ENCODE measurements at regions not wholly inside any gene's neighbourhood (a gene's known extent, or its start where the extent isn't known, plus 50 kb on each side); places are given as distances from the start of the nearest gene placed in this dataset.

DNA sequence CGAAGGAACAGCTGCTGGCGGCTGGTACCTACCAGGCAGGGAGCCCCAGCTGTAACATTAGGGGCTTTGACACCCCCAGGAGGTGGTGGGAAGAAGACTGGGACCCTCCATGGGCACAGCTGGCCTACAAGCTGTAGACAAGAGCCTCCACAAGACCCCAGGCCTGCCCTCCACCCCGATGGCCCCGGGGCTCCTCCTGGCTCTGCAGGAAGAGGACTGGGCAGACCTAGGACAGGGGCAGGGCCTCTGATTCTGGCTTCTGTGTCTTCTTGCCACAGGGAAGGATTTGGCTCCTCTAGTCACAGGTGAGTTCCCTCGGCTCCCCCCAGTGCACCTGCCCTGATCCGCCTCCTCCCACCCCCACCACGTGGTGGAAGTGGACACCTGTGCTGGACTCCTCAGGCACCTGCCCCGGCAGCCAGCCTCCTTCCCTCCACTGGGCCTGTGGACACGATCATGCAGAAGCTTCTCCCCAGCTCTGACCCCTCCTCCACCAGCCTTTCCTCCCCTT, 53.4 kb upstream of the ODC1 start:
- H3K27me3 ChIP-seq (ENCODE audit: insufficient read depth, low read length): no peaks in the 10 kb centered on the region
- H3K27me3 Mint-ChIP-seq: peaks cover 8 to 16% of the 10 kb centered on the region in 2 donors
- H3K4me3 Mint-ChIP-seq: no peak overlapping the region
- intact Hi-C loops (cut with micrococcal nuclease): no loop called here
- H3K36me3 ChIP-seq (ENCODE audit: insufficient read depth, low read length): no peaks in the 10 kb centered on the region
- H3K4me1 Mint-ChIP-seq: peaks cover 3 to 19% (median 5%) of the 10 kb centered on the region in 4 donors
- CTCF ChIA-PET (ENCODE audit: partially characterized antibody): no interaction called here
- H3K36me3 Mint-ChIP-seq: no peaks in the 10 kb centered on the region
- no peak overlapping the region for H3K27ac Mint-ChIP-seq
- H3K4me1 ChIP-seq (ENCODE audit: insufficient read depth, low read length): peaks cover 3% of the 10 kb centered on the region
- no peaks in the 10 kb centered on the region for H3K9me3 ChIP-seq (ENCODE audit: control insufficient read depth in 1 of 2, low read length in 2 of 2)
- H3K9me3 Mint-ChIP-seq: no peaks in the 10 kb centered on the region
- no peak for DNase-seq
- POLR2A ChIA-PET (ENCODE audit: partially characterized antibody): no interaction called here
- H3K4me3 ChIP-seq (ENCODE audit: low read length in 2 of 2): no peak overlapping the region
- no peak overlapping the region for H3K27ac ChIP-seq (ENCODE audit: low read depth, low read length)

DNA sequence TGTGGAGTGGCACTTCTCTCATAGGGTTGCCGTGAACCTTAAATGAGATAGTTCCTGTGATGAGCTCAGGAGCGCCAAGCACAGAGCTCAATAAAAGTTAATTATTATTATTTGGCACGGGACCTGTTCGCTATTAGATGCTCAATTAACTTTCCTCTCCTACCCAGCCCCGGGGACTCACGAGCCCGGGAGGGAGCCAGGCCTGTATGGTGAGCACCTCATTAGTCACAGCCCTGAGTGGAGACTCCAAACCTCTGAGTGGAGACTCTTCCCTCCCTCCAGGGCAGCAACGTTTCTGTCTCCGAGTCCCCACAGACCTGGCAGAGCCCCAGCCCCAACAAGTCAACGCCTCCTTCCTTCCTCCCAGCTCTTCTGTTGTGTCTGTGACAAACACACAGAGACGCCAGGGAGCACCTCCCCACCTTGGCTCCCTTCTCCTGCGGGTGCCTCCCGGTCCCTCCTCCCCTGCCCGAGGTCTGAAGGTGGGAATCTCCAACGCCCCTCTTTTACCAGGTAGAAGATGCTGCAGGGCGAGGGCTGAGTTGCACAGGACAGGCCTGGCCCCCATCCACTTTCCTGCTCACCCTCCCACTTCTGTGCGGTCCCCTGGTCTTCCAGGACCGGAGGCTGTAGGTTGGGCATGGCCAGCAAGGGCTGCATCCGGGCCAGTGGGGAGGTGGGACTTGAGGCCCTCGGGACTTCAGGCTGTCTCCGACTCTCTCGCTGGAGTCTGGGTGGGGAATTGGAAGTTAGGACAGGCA, 52.7 kb upstream of the ODC1 start:
- H3K4me1 ChIP-seq (ENCODE audit: insufficient read depth, low read length): peaks cover 3% of the 10 kb centered on the region
- peak overlapping the region in 2 of 7 donors; percentile 8 to 57 for H3K27ac Mint-ChIP-seq
- CTCF ChIA-PET (ENCODE audit: partially characterized antibody): no interaction called here

DNA sequence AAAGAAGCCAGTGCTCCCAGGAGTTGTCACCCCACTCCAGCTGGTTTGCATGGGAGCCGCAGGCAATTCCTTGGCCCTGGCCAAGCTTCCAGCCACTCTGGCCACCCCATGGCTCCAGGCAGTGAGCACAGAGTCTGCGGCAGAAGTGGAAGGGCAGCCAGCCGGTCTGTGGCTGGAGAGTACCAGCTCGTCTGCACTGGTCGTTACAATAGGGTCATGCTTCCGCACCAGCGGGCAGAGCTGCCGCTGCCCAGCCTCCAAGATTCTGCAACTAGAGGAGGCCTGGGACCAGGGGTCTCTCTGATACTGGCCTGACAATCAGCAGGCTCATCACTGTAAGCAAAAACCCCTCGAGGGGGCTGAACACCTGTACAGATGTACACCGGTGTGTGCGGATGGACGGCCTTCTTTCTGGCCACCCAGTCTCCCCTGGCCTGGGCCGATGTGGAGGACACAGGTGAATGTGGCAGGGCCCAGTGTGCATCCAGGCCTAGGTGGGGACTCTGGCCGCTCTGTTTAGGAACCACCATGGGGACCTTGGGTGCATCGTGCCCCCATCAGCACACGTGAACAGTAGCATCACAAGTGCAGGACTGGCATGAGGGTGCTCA, 51.9 kb upstream of the ODC1 start:
- no peaks in the 10 kb centered on the region for H3K36me3 ChIP-seq (ENCODE audit: insufficient read depth, low read length)
- Mint-ChIP-seq H3K4me3 (no peak overlapping the region), H3K27me3 (peaks cover 8 to 16% of the 10 kb centered on the region in 2 donors), H3K27ac (peak overlapping the region in 1 of 7 donors; percentile 29), H3K9me3 (no peaks in the 10 kb centered on the region), H3K36me3 (no peaks in the 10 kb centered on the region), H3K4me1 (peaks cover 6 to 22% (median 9%) of the 10 kb centered on the region in 4 donors)
- no peaks in the 10 kb centered on the region for H3K27me3 ChIP-seq (ENCODE audit: insufficient read depth, low read length)
- no peak for DNase-seq
- no peak overlapping the region for H3K27ac ChIP-seq (ENCODE audit: low read depth, low read length)
- CTCF ChIA-PET (ENCODE audit: partially characterized antibody): no interaction called here
- H3K9me3 ChIP-seq (ENCODE audit: control insufficient read depth in 1 of 2, low read length in 2 of 2): no peaks in the 10 kb centered on the region
- H3K4me1 ChIP-seq (ENCODE audit: insufficient read depth, low read length): peaks cover 9% of the 10 kb centered on the region
- POLR2A ChIA-PET (ENCODE audit: partially characterized antibody): no interaction called here
- no peak overlapping the region for H3K4me3 ChIP-seq (ENCODE audit: low read length in 2 of 2)
- intact Hi-C loops (cut with micrococcal nuclease): no loop called here

More for the DNA sequence above, 52.7 kb upstream of the ODC1 start:
- no peak for DNase-seq
- H3K9me3 ChIP-seq (ENCODE audit: control insufficient read depth in 1 of 2, low read length in 2 of 2): no peaks in the 10 kb centered on the region
- no peaks in the 10 kb centered on the region for H3K36me3 Mint-ChIP-seq
- POLR2A ChIA-PET (ENCODE audit: partially characterized antibody): no interaction called here
- peaks cover 3 to 19% (median 5%) of the 10 kb centered on the region in 4 donors for H3K4me1 Mint-ChIP-seq
- H3K4me3 Mint-ChIP-seq: no peak overlapping the region
- no peaks in the 10 kb centered on the region for H3K36me3 ChIP-seq (ENCODE audit: insufficient read depth, low read length)
- no peak overlapping the region for H3K4me3 ChIP-seq (ENCODE audit: low read length in 2 of 2)
- no peak overlapping the region for H3K27ac ChIP-seq (ENCODE audit: low read depth, low read length)
- peaks cover 8 to 16% of the 10 kb centered on the region in 2 donors for H3K27me3 Mint-ChIP-seq
- no peaks in the 10 kb centered on the region for H3K9me3 Mint-ChIP-seq
- intact Hi-C loops (cut with micrococcal nuclease): no loop called here
- H3K27me3 ChIP-seq (ENCODE audit: insufficient read depth, low read length): no peaks in the 10 kb centered on the region

DNA sequence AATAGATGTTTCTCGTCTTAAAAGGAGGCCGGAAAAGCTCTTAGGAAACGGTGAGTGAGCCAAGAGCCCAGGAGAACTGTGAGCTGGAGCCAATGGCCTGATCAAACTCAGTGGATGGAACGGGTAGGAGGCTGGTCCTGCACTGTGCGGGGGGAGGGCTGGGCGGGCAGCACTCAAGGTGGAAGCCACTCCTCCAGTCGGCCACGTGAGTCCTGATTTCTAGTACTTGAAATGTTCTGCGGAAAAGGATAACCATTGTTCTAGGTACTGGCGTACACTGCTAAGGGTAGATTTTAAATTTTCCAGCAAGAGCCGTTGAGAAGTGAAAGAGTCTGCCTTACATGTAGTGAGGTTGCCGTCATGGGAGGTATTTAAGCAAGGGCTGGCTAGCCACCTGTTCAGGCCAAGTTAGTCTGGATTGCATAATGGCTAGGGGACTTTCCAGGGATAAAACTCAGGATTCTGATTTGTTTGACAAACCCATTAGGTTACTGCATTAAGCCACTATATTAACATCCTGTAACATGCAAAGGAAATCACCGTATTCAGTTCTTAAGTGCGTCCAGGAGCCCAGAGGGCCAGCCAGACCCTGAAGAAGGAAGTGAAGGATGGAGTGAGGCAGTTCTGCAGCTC, 51.3 kb upstream of the ODC1 start:
- peaks cover 14% of the 10 kb centered on the region for H3K4me1 ChIP-seq (ENCODE audit: insufficient read depth, low read length)

DNA sequence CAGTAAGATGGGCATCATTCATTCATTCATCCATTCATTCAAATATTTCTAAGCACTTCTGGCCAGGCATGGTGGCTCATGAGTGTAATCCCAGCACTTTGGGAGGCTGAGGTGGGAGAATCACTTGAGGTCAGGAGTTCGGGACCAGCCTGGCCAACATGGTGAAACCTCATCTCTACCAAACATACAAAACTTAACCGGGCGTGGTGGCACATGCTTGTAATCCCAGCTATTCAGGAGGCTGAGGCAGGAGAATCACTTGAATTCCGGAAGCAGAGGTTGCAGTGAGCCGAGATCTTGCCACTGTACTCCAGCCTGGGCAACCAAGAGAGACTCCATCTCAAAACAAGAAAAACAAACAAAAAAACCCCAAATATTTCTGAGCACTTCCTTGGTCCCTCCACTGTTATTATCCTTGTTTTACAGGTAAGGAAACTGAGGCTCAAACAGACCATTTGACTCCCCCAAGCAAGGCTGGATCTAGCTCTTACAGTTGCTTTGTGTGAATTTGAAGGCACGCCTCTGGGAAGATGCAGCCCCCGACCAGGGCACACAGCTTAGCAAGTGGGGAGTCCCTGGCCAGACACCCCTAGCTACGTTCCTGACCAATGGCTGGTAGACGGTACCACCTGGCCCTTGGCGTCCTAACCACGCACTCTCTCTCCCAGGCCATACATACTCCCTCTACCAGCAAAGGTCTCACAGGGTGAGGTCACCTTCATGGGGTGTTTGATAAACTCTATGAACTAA, 50.6 kb upstream of the ODC1 start:
- no peaks in the 10 kb centered on the region for H3K36me3 ChIP-seq (ENCODE audit: insufficient read depth, low read length)
- no peak for DNase-seq
- CTCF ChIA-PET (ENCODE audit: partially characterized antibody): no interaction called here
- Mint-ChIP-seq H3K36me3 (no peaks in the 10 kb centered on the region), H3K27me3 (peaks cover 8 to 16% of the 10 kb centered on the region in 2 donors), H3K27ac (peak overlapping the region in 6 of 7 donors; percentile 13 to 83 (median 44)), H3K4me1 (peaks cover 11 to 31% (median 16%) of the 10 kb centered on the region in 4 donors), H3K9me3 (no peaks in the 10 kb centered on the region), H3K4me3 (peak overlapping the region in 2 of 8 donors; percentile 35 to 44)
- no peak overlapping the region for H3K4me3 ChIP-seq (ENCODE audit: low read length in 2 of 2)
- no peaks in the 10 kb centered on the region for H3K27me3 ChIP-seq (ENCODE audit: insufficient read depth, low read length)
- H3K4me1 ChIP-seq (ENCODE audit: insufficient read depth, low read length): peaks cover 21% of the 10 kb centered on the region
- H3K27ac ChIP-seq (ENCODE audit: low read depth, low read length): no peak overlapping the region
- no peaks in the 10 kb centered on the region for H3K9me3 ChIP-seq (ENCODE audit: control insufficient read depth in 1 of 2, low read length in 2 of 2)
- intact Hi-C loops (cut with micrococcal nuclease): no loop called here
- POLR2A ChIA-PET (ENCODE audit: partially characterized antibody): interaction anchor here (2.1 kb wide), 1 partner anchor 50 kb away, joined by 9 read pairs; the partner anchor contains the start of gene ODC1

More for the DNA sequence above, 51.3 kb upstream of the ODC1 start:
- H3K4me3 Mint-ChIP-seq: no peak overlapping the region
- no peak overlapping the region for H3K27ac ChIP-seq (ENCODE audit: low read depth, low read length)
- H3K36me3 ChIP-seq (ENCODE audit: insufficient read depth, low read length): no peaks in the 10 kb centered on the region
- H3K4me3 ChIP-seq (ENCODE audit: low read length in 2 of 2): no peak overlapping the region
- no peaks in the 10 kb centered on the region for H3K9me3 ChIP-seq (ENCODE audit: control insufficient read depth in 1 of 2, low read length in 2 of 2)
- H3K27me3 Mint-ChIP-seq: peaks cover 8 to 16% of the 10 kb centered on the region in 2 donors
- POLR2A ChIA-PET (ENCODE audit: partially characterized antibody): interaction anchor here (2.1 kb wide), 1 partner anchor 51 kb away, joined by 9 read pairs; the partner anchor contains the start of gene ODC1
- H3K4me1 Mint-ChIP-seq: peaks cover 7 to 25% (median 11%) of the 10 kb centered on the region in 4 donors
- CTCF ChIA-PET (ENCODE audit: partially characterized antibody): no interaction called here
- H3K27ac Mint-ChIP-seq: peak overlapping the region in 5 of 7 donors; percentile 2 to 74 (median 29)
- no peaks in the 10 kb centered on the region for H3K27me3 ChIP-seq (ENCODE audit: insufficient read depth, low read length)
- H3K9me3 Mint-ChIP-seq: no peaks in the 10 kb centered on the region
- intact Hi-C loops (cut with micrococcal nuclease): no loop called here
- DNase-seq: no peak
- no peaks in the 10 kb centered on the region for H3K36me3 Mint-ChIP-seq

Measured in CD4-positive, alpha-beta memory T cell (primary cell).